Ishikawa (cell line): ENCODE measurements at regions not wholly inside any gene's neighbourhood (a gene's known extent, or its start where the extent isn't known, plus 50 kb on each side); places are given as distances from the start of the nearest gene placed in this dataset.

Source experiments
- CEBPB ChIP-seq: IDR thresholded peaks from 2 replicates; pipeline ENCODE4 v1.6.1; 2012
- CREB1 ChIP-seq: IDR thresholded peaks from 2 replicates; pipeline ENCODE4 v1.6.1; 2012; ENCODE audit warnings: low read depth
- EGR1 ChIP-seq: IDR thresholded peaks from 2 replicates; pipeline ENCODE4 v1.6.1; 2012
- EP300 ChIP-seq: IDR thresholded peaks from 2 replicates; pipeline ENCODE4 v1.6.1; 2012; ENCODE audit warnings: borderline replicate concordance
- MAX ChIP-seq: IDR thresholded peaks from 2 replicates; pipeline ENCODE4 v1.6.1; 2012
- NFIC ChIP-seq: IDR thresholded peaks from 2 replicates; pipeline ENCODE4 v1.6.1; 2012
- RAD21 ChIP-seq: IDR thresholded peaks from 2 replicates; pipeline ENCODE4 v1.6.1; 2012; ENCODE audit warnings: low read depth
- REST ChIP-seq: IDR thresholded peaks from 2 replicates; pipeline ENCODE4 v1.6.1; 2012; ENCODE audit warnings: low read depth, mild to moderate bottlenecking
- TAF1 ChIP-seq: IDR thresholded peaks from 2 replicates; pipeline ENCODE4 v1.6.1; 2012; ENCODE audit warnings: low read depth, mild to moderate bottlenecking
- TEAD4 ChIP-seq: IDR thresholded peaks from 2 replicates; pipeline ENCODE4 v1.6.1; 2012
- USF1 ChIP-seq: IDR thresholded peaks from 2 replicates; pipeline ENCODE4 v1.6.1; 2012
- YY1 ChIP-seq: IDR thresholded peaks from 2 replicates; pipeline ENCODE4 v1.6.1; 2012; ENCODE audit warnings: low read depth

- TF ChIP-seq REST (no peak), TEAD4 (no peak), RAD21 (no peak), EP300 (no peak), CREB1 (no peak), MAX (no peak), EGR1 (no peak), YY1 (no peak), NFIC (no peak), CEBPB (no peak), TAF1 (no peak), USF1 (no peak)
Observed at GRCh38 chr5:39476843-39477220, 52.1 kb upstream of the DAB2 start.
